ENCODE measurements at regions not wholly inside any gene's neighbourhood (a gene's known extent, or its start where the extent isn't known, plus 50 kb on each side); places are given as distances from the start of the nearest gene placed in this dataset.

GRCh38 chr13:80259159-80259558 lies 81.8 kb downstream of the SPRY2 start:
- Histone ChIP-seq H3K27ac (no peak overlapping the region), H3K36me3 (ENCODE audit: insufficient read depth) (no peaks in the 10 kb centered on the region), H3K4me1 (ENCODE audit: low read depth, poor library complexity, severe bottlenecking) (no peaks in the 10 kb centered on the region), H4K20me1 (ENCODE audit: insufficient read depth) (no peaks in the 10 kb centered on the region), H3K4me2 (no peak overlapping the region), H3K27me3 (ENCODE audit: insufficient read depth, low read depth) (no peaks in the 10 kb centered on the region), H2AFZ (ENCODE audit: low read depth) (no peak overlapping the region), H3K79me2 (ENCODE audit: insufficient read depth, low read depth) (no peaks in the 10 kb centered on the region), H3K4me3 (IDR thresholded peaks at IDR 0.05; ENCODE audit: insufficient read depth, low read depth, low read length) (no peak overlapping the region), H3K9ac (no peak overlapping the region)
- no peak for TF ChIP-seq CTCF (conservative IDR thresholded peaks at IDR 0.05; ENCODE audit: low read depth, low read length)

GRCh38 chr13:80256352-80256932 lies 84.5 kb downstream of the SPRY2 start:
- Histone ChIP-seq H3K4me2 (no peak overlapping the region), H3K36me3 (ENCODE audit: insufficient read depth) (no peaks in the 10 kb centered on the region), H2AFZ (ENCODE audit: low read depth) (no peak overlapping the region), H3K79me2 (ENCODE audit: insufficient read depth, low read depth) (no peaks in the 10 kb centered on the region), H3K9ac (no peak overlapping the region), H3K4me3 (IDR thresholded peaks at IDR 0.05; ENCODE audit: insufficient read depth, low read depth, low read length) (no peak overlapping the region), H3K27ac (no peak overlapping the region), H4K20me1 (ENCODE audit: insufficient read depth) (no peaks in the 10 kb centered on the region), H3K4me1 (ENCODE audit: low read depth, poor library complexity, severe bottlenecking) (no peaks in the 10 kb centered on the region), H3K27me3 (ENCODE audit: insufficient read depth, low read depth) (no peaks in the 10 kb centered on the region)
- no peak for TF ChIP-seq CTCF (conservative IDR thresholded peaks at IDR 0.05; ENCODE audit: low read depth, low read length)

GRCh38 chr13:80255946-80256345 lies 85.0 kb downstream of the SPRY2 start:
- Histone ChIP-seq H4K20me1 (ENCODE audit: insufficient read depth) (no peaks in the 10 kb centered on the region), H2AFZ (ENCODE audit: low read depth) (no peak overlapping the region), H3K36me3 (ENCODE audit: insufficient read depth) (no peaks in the 10 kb centered on the region), H3K4me3 (IDR thresholded peaks at IDR 0.05; ENCODE audit: insufficient read depth, low read depth, low read length) (no peak overlapping the region), H3K79me2 (ENCODE audit: insufficient read depth, low read depth) (no peaks in the 10 kb centered on the region), H3K27ac (no peak overlapping the region), H3K4me1 (ENCODE audit: low read depth, poor library complexity, severe bottlenecking) (no peaks in the 10 kb centered on the region), H3K9ac (no peak overlapping the region), H3K4me2 (no peak overlapping the region), H3K27me3 (ENCODE audit: insufficient read depth, low read depth) (no peaks in the 10 kb centered on the region)
- no peak for TF ChIP-seq CTCF (conservative IDR thresholded peaks at IDR 0.05; ENCODE audit: low read depth, low read length)

- Histone ChIP-seq H2AFZ (ENCODE audit: low read depth) (no peak overlapping the region), H3K27ac (no peak overlapping the region), H4K20me1 (ENCODE audit: insufficient read depth) (no peaks in the 10 kb centered on the region), H3K9ac (no peak overlapping the region), H3K4me3 (IDR thresholded peaks at IDR 0.05; ENCODE audit: insufficient read depth, low read depth, low read length) (no peak overlapping the region), H3K4me2 (no peak overlapping the region), H3K36me3 (ENCODE audit: insufficient read depth) (no peaks in the 10 kb centered on the region), H3K4me1 (ENCODE audit: low read depth, poor library complexity, severe bottlenecking) (no peaks in the 10 kb centered on the region), H3K27me3 (ENCODE audit: insufficient read depth, low read depth) (no peaks in the 10 kb centered on the region), H3K79me2 (ENCODE audit: insufficient read depth, low read depth) (no peaks in the 10 kb centered on the region)
- no peak for TF ChIP-seq CTCF (conservative IDR thresholded peaks at IDR 0.05; ENCODE audit: low read depth, low read length)
Measured at GRCh38 chr13:80251403-80251802, 89.5 kb downstream of the SPRY2 start.
